ENCODE measurements at regions not wholly inside any gene's neighbourhood (a gene's known extent, or its start where the extent isn't known, plus 50 kb on each side); places are given as distances from the start of the nearest gene placed in this dataset.

DNA sequence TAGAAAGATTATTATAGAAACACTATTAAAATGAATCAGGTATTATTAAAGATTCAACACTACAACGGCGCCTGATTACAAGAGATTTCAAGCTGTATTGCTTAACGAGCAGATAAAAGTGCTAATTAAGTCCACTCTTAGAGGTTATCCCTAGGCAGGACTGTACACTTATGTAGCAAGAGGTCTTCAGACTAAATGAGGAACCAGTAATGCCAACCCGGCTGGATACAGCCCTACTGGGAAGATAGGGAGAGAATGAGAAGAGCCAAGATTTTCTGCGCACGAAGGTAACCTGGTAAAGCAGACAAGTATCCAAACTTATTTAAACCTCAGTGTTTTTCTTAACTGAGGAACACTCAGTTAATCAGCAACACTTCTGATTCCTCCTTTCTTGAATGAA lies 115.7 kb upstream of the HIVEP3 start:
- TF ChIP-seq, protein P1, sequence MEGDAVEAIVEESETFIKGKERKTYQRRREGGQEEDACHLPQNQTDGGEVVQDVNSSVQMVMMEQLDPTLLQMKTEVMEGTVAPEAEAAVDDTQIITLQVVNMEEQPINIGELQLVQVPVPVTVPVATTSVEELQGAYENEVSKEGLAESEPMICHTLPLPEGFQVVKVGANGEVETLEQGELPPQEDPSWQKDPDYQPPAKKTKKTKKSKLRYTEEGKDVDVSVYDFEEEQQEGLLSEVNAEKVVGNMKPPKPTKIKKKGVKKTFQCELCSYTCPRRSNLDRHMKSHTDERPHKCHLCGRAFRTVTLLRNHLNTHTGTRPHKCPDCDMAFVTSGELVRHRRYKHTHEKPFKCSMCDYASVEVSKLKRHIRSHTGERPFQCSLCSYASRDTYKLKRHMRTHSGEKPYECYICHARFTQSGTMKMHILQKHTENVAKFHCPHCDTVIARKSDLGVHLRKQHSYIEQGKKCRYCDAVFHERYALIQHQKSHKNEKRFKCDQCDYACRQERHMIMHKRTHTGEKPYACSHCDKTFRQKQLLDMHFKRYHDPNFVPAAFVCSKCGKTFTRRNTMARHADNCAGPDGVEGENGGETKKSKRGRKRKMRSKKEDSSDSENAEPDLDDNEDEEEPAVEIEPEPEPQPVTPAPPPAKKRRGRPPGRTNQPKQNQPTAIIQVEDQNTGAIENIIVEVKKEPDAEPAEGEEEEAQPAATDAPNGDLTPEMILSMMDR (IDR thresholded peaks at IDR 0.05) = no peak
- no peak for TF ChIP-seq POLR2A (IDR thresholded peaks at IDR 0.05)
